Smooth muscle cell (in vitro differentiated cells): ENCODE measurements at regions not wholly inside any gene's neighbourhood (a gene's known extent, or its start where the extent isn't known, plus 50 kb on each side); places are given as distances from the start of the nearest gene placed in this dataset.

ENCODE experiments used
- DNase-seq: peaks from one replicate; lab custom pipeline; 2025; ENCODE audit not compliant: unreplicated experiment; lab: John Stamatoyannopoulos, UW
- H2AFZ ChIP-seq: fragments of 200-600 bp; sonication (generic); 2 replicates; pipeline ENCODE4 v1.6.0; 2016; ENCODE audit warnings: antibody characterized with exemption, low read depth, mild to moderate bottlenecking
- H3F3A ChIP-seq: fragments of 200-600 bp; sonication (generic); 2 replicates; pipeline ENCODE4 v1.6.0; 2017; ENCODE audit warnings: antibody characterized with exemption, low read depth
- H3K27ac ChIP-seq: fragments of 200-600 bp; sonication (generic); 2 replicates; pipeline ENCODE4 v1.5.1; 2016; ENCODE audit warnings: low read depth, mild to moderate bottlenecking
- H3K27me3 ChIP-seq: fragments of 200-600 bp; sonication (generic); 2 replicates; pipeline ENCODE4 v1.6.1; 2016; ENCODE audit warnings: low read depth, mild to moderate bottlenecking
- H3K36me3 ChIP-seq: fragments of 200-600 bp; sonication (generic); 2 replicates; pipeline ENCODE4 v1.5.1; 2016; ENCODE audit warnings: low read depth
- H3K4me1 ChIP-seq: fragments of 200-600 bp; sonication (generic); 2 replicates; pipeline ENCODE4 v1.5.1; 2016; ENCODE audit warnings: low read depth
- H3K4me2 ChIP-seq: fragments of 200-600 bp; sonication (generic); 2 replicates; pipeline ENCODE4 v1.6.0; 2016; ENCODE audit warnings: mild to moderate bottlenecking
- H3K4me3 ChIP-seq: fragments of 200-600 bp; sonication (generic); 2 replicates; pipeline ENCODE4 v1.5.1; 2016; ENCODE audit warnings: mild to moderate bottlenecking
- H3K79me2 ChIP-seq: fragments of 200-600 bp; sonication (generic); 2 replicates; pipeline ENCODE4 v1.6.0; 2016; ENCODE audit warnings: low read depth, mild to moderate bottlenecking
- H3K9ac ChIP-seq: fragments of 200-600 bp; sonication (generic); 2 replicates; pipeline ENCODE4 v1.6.0; 2016; ENCODE audit warnings: low read depth
- H3K9me3 ChIP-seq: fragments of 200-600 bp; sonication (generic); replicated peaks from 2 replicates; pipeline ENCODE4 v1.5.1; 2016; ENCODE audit warnings: low read depth
- H4K20me1 ChIP-seq: fragments of 200-600 bp; sonication (generic); 2 replicates; pipeline ENCODE4 v1.6.0; 2016; ENCODE audit warnings: low read depth
- WGBS: methylation state at CpG from one replicate; pipeline ENCODE4 v1.1.7; 2016; ENCODE audit warnings: low lambda C conversion rate; 5-methylcytosine and 5-hydroxymethylcytosine counted together
- TF ChIP-seq, protein P1 (sequence below): fragments of 200-600 bp; sonication (generic); IDR thresholded peaks from 2 replicates; pipeline ENCODE4 v1.5.1; 2017; ENCODE audit warnings: borderline replicate concordance, mild to moderate bottlenecking, antibody characterized with exemption; ENCODE audit not compliant: insufficient read depth, poor library complexity, severe bottlenecking

DNA sequence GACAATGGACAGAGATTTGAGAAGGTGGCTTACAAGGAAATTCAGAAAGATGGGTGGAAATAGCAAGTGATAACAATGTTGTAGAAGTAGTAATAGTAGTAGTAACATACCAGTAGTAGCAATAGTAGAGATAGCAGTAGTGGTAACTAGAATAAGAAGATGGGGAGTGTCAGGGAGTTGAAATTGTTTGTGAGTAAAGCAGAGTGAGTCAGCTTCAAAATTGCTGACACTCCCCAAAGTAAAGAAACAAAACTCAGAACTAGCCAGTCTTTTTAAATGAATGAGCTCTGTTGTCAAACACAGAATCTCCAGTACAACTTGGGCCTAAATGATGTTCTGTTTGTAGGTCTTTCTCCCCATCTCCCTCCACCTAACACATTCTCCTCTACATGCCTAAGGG is 1040.9 kb downstream of the CBLN2 start:
- Histone ChIP-seq H3K4me2 (no peak overlapping the region), H3K4me3 (no peak overlapping the region), H3K27me3 (no peaks in the 10 kb centered on the region), H4K20me1 (no peaks in the 10 kb centered on the region), H2AFZ (no peak overlapping the region), H3K36me3 (no peaks in the 10 kb centered on the region), H3K79me2 (no peaks in the 10 kb centered on the region), H3K9me3 (no peaks in the 10 kb centered on the region), H3K4me1 (no peaks in the 10 kb centered on the region), H3K9ac (no peak overlapping the region), H3F3A (no peaks in the 10 kb centered on the region), H3K27ac (no peak overlapping the region)
- no peak for DNase-seq
- TF ChIP-seq, protein P1, sequence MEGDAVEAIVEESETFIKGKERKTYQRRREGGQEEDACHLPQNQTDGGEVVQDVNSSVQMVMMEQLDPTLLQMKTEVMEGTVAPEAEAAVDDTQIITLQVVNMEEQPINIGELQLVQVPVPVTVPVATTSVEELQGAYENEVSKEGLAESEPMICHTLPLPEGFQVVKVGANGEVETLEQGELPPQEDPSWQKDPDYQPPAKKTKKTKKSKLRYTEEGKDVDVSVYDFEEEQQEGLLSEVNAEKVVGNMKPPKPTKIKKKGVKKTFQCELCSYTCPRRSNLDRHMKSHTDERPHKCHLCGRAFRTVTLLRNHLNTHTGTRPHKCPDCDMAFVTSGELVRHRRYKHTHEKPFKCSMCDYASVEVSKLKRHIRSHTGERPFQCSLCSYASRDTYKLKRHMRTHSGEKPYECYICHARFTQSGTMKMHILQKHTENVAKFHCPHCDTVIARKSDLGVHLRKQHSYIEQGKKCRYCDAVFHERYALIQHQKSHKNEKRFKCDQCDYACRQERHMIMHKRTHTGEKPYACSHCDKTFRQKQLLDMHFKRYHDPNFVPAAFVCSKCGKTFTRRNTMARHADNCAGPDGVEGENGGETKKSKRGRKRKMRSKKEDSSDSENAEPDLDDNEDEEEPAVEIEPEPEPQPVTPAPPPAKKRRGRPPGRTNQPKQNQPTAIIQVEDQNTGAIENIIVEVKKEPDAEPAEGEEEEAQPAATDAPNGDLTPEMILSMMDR: no peak

DNA sequence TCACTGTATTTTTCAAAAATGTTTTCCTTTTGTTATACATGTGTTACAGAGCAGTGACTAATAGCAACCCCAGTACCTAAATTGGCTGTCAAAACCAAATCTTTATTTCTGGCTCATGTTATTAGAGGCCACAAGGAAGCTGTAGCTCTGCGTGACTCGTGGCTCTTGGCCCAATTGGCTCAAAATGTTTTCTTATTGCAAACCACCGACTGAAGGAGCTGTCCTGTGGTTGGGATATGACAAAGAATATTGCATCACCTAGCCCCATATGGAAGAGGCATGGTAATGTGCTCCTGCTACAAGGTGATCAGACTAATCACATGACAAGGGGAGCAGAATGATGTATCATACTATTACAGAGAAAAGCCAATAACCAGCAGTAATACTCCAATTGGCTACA is 1058.5 kb downstream of the CBLN2 start:
- H3K4me3 ChIP-seq: no peak overlapping the region
- H3K36me3 ChIP-seq: no peaks in the 10 kb centered on the region
- H3K27me3 ChIP-seq: no peaks in the 10 kb centered on the region
- no peaks in the 10 kb centered on the region for H3F3A ChIP-seq
- H3K4me1 ChIP-seq: no peaks in the 10 kb centered on the region
- WGBS: 87% methylated on average over 3 of the region's 3 CpGs
- H3K4me2 ChIP-seq: no peak overlapping the region
- H3K9ac ChIP-seq: no peak overlapping the region
- TF ChIP-seq, protein P1: no peak
- H3K9me3 ChIP-seq: no peaks in the 10 kb centered on the region
- H4K20me1 ChIP-seq: no peaks in the 10 kb centered on the region
- no peaks in the 10 kb centered on the region for H3K79me2 ChIP-seq
- DNase-seq: no peak
- H3K27ac ChIP-seq: no peak overlapping the region
- H2AFZ ChIP-seq: no peak overlapping the region

DNA sequence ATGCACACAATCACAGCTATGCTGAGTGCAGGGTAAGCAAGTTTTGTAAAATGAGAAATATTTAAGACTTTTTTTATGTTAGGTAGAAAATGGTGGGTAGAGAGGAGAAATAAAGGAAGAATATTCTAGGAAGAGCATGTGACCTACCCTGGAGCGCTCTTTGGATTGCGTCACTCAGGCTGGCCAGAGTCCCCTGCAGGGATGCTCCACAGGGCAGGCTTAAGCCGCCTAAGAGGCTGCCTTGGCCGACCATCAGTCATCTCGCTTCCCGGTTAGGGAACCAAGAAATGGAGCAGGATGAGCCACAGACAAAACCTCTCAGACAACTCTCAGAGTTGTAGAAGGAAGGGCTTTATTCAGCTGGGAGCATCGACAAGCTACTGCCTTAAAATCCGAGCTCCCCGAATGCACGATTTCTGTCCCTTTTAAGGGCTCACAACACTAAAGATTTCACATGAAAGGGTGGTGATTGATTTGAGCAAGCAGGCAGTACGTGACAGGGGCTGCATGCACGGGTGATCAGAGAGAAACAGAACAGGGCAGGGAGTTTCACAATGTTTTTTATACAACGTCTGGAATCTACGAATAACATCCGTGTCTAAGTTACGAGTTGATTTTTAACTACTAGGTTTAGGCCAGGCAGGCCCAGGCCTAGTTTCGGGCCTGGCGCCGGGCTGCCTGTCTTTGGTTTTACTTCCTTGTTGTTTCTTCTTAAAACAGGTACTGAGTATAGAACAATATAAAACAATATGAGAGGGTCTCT is 1072.0 kb downstream of the CBLN2 start:
- Histone ChIP-seq H3K4me1 (no peaks in the 10 kb centered on the region), H3K79me2 (no peaks in the 10 kb centered on the region), H4K20me1 (no peaks in the 10 kb centered on the region), H3K9ac (no peak overlapping the region), H3K36me3 (no peaks in the 10 kb centered on the region), H2AFZ (no peak overlapping the region), H3K27ac (no peak overlapping the region), H3F3A (no peaks in the 10 kb centered on the region), H3K4me3 (no peak overlapping the region), H3K27me3 (no peaks in the 10 kb centered on the region), H3K9me3 (no peaks in the 10 kb centered on the region), H3K4me2 (no peak overlapping the region)
- TF ChIP-seq, protein P1: no peak
- no peak for DNase-seq
- WGBS: 80% methylated on average over 19 of the region's 19 CpGs

DNA sequence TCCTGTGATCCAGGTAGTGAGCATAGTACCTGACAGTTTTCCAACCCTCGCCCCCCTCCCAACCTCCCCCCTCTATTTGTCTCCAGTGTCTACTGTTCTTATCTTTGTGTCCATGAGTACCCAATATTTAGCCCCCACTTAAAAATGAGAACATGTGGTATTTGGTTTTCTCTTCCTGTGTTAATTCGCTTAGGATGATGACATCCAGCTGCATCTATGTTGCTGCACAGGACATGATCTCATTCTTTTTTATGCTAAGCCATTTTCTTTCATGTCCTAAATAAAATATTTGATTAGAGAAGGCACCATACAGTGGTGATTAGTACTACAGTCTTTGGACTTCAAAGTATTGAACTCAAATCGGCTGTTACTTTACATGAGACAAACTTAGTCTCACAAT is 1087.9 kb downstream of the CBLN2 start:
- TF ChIP-seq, protein P1: no peak

More for the DNA sequence above, 1087.9 kb downstream of the CBLN2 start:
- H3K27ac ChIP-seq: no peak overlapping the region
- H3K79me2 ChIP-seq: no peaks in the 10 kb centered on the region
- no peaks in the 10 kb centered on the region for H3K36me3 ChIP-seq
- H3K9ac ChIP-seq: no peak overlapping the region
- WGBS: 63% methylated on average over 3 of the region's 3 CpGs
- no peak for DNase-seq
- H3K9me3 ChIP-seq: no peaks in the 10 kb centered on the region
- no peak overlapping the region for H2AFZ ChIP-seq
- no peak overlapping the region for H3K4me2 ChIP-seq
- H3F3A ChIP-seq: no peaks in the 10 kb centered on the region
- no peaks in the 10 kb centered on the region for H3K4me1 ChIP-seq
- no peak overlapping the region for H3K4me3 ChIP-seq
- H3K27me3 ChIP-seq: no peaks in the 10 kb centered on the region
- H4K20me1 ChIP-seq: no peaks in the 10 kb centered on the region
